H1 (cell line): ENCODE measurements at regions not wholly inside any gene's neighbourhood (a gene's known extent, or its start where the extent isn't known, plus 50 kb on each side); places are given as distances from the start of the nearest gene placed in this dataset.

Experiments used
- CTCF ChIA-PET: fragments of 300-600 bp; sonication (Branson Sonifier 250); formaldehyde crosslinking; loops from one replicate; lab custom pipeline; 2021; ENCODE audit not compliant: partially characterized antibody; lab: Charles Lee
- POLR2A ChIA-PET: fragments of 300-600 bp; sonication (Branson Sonifier 250); formaldehyde crosslinking; loops from one replicate; lab custom pipeline; 2021; ENCODE audit warnings: inconsistent platforms; ENCODE audit not compliant: partially characterized antibody; lab: Charles Lee
- DNase-seq, 2 experiments: peaks; one replicate each; pipeline versions ENCODE4 v3.0.0 to v3.0.0-alpha.2; 2010 to 2022; ENCODE audit warnings: low spot score in 2 of 2, low read depth in 1 of 2, mixed read lengths in 1 of 2
- FAIRE-seq: peaks from 2 replicates; lab custom pipeline; 2011; peaks lifted over from hg19 to GRCh38; lab: Jason Lieb, UNC
- H2AFZ ChIP-seq: 2 replicates; pipeline ENCODE4 v1.8.1; 2012; ENCODE audit warnings: low read length, inconsistent platforms
- H2AK5ac ChIP-seq: 2 replicates; pipeline ENCODE4 v1.6.1; 2013; ENCODE audit warnings: low read depth, low read length
- H2BK120ac ChIP-seq: replicated peaks from 2 replicates; pipeline ENCODE3; 2013; ENCODE audit warnings: low read depth, low read length, inconsistent platforms
- H2BK12ac ChIP-seq: 2 replicates; pipeline ENCODE4 v1.6.1; 2013; ENCODE audit warnings: low read depth, low read length
- H2BK15ac ChIP-seq: 2 replicates; pipeline ENCODE4 v1.6.1; 2013; ENCODE audit warnings: low read length
- H2BK20ac ChIP-seq: 2 replicates; pipeline ENCODE4 v1.6.1; 2013; ENCODE audit warnings: low read length
- H2BK5ac ChIP-seq: 2 replicates; pipeline ENCODE4 v1.6.1; 2013; ENCODE audit warnings: low read depth, low read length
- H3K14ac ChIP-seq: 2 replicates; pipeline ENCODE4 v1.6.1; 2013; ENCODE audit warnings: inconsistent platforms; ENCODE audit not compliant: insufficient read length
- H3K18ac ChIP-seq: 2 replicates; pipeline ENCODE4 v1.6.1; 2013; ENCODE audit warnings: low read length; ENCODE audit errors: extremely low read depth
- H3K23ac ChIP-seq: 2 replicates; pipeline ENCODE4 v1.6.1; 2013; ENCODE audit warnings: inconsistent platforms; ENCODE audit not compliant: insufficient read length
- H3K23me2 ChIP-seq: 2 replicates; pipeline ENCODE4 v1.6.1; 2013; ENCODE audit warnings: low read depth, low read length
- H3K27ac ChIP-seq: 2 replicates; pipeline ENCODE4 v1.6.1; 2011; ENCODE audit warnings: low read depth, low read length, inconsistent platforms
- H3K27me3 ChIP-seq, 4 experiments: replicated peaks in 1 of 4; 1 replicate in 1 of 4; 2 replicates in 3 of 4; pipeline versions ENCODE4 v1.6.1 to v1.8.1; 2011 to 2013; ENCODE audit warnings: low read length in 3 of 4, mild to moderate bottlenecking in 3 of 4, inconsistent platforms in 2 of 4, mixed read lengths in 2 of 4, moderate library complexity in 1 of 4; ENCODE audit not compliant: control insufficient read depth in 3 of 4, insufficient read depth in 3 of 4; ENCODE audit errors: extremely low read depth in 1 of 4
- H3K36me3 ChIP-seq, 4 experiments: 2 replicates each; pipeline versions ENCODE4 v1.6.1 to v1.8.1; 2011 to 2013; ENCODE audit warnings: mild to moderate bottlenecking in 4 of 4, low read length in 3 of 4, moderate library complexity in 2 of 4, control low read depth in 1 of 4, inconsistent platforms in 1 of 4; ENCODE audit not compliant: insufficient read depth in 4 of 4, control insufficient read depth in 2 of 4
- H3K4ac ChIP-seq: replicated peaks from 2 replicates; pipeline ENCODE3; 2013; ENCODE audit warnings: low read length, low read depth, mixed read lengths, inconsistent platforms; ENCODE audit not compliant: insufficient read length
- H3K4me1 ChIP-seq, 4 experiments: replicated peaks in 1 of 4; 1 replicate in 1 of 4; 2 replicates in 3 of 4; pipeline versions ENCODE4 v1.6.1 to v1.8.1; 2011 to 2013; ENCODE audit warnings: low read length in 3 of 4, inconsistent platforms in 2 of 4, mixed read lengths in 1 of 4; ENCODE audit not compliant: insufficient read depth in 4 of 4, control insufficient read depth in 3 of 4
- H3K4me2 ChIP-seq, 2 experiments: 2 replicates each; pipeline versions ENCODE4 v1.6.1 to v1.8.1; 2011 to 2013; ENCODE audit warnings: low read depth in 2 of 2, low read length in 2 of 2, control low read depth in 1 of 2, inconsistent platforms in 1 of 2, mild to moderate bottlenecking in 1 of 2; ENCODE audit not compliant: insufficient read depth in 1 of 2
- H3K4me3 ChIP-seq, 4 experiments: fragments of 200-600, 300-600 bp in 1 of 4; sonication (generic), shearing (Covaris generic), sonication (Bioruptor Twin) in 1 of 4; 2 replicates each; pipeline versions ENCODE4 v1.5.1 to v1.8.1; 2011 to 2016; ENCODE audit warnings: low read length in 4 of 4, low read depth in 3 of 4, control low read depth in 2 of 4, inconsistent platforms in 2 of 4, mild to moderate bottlenecking in 2 of 4, mixed read lengths in 1 of 4, moderate library complexity in 1 of 4; ENCODE audit not compliant: insufficient read depth in 2 of 4; ENCODE audit errors: extremely low read depth in 1 of 4
- H3K56ac ChIP-seq: replicated peaks from 2 replicates; pipeline ENCODE3; 2013; ENCODE audit warnings: low read depth, mild to moderate bottlenecking, mixed read lengths, low read length, inconsistent platforms; ENCODE audit not compliant: insufficient read length
- H3K79me1 ChIP-seq: 2 replicates; pipeline ENCODE4 v1.6.1; 2013; ENCODE audit warnings: low read depth, low read length, control low read depth
- H3K79me2 ChIP-seq, 2 experiments: 2 replicates each; pipeline versions ENCODE4 v1.6.1 to v1.8.1; 2012 to 2013; ENCODE audit warnings: low read length in 2 of 2, mild to moderate bottlenecking in 2 of 2, inconsistent platforms in 1 of 2; ENCODE audit not compliant: insufficient read depth in 2 of 2, control insufficient read depth in 1 of 2
- H3K9ac ChIP-seq, 4 experiments: replicated peaks in 1 of 4; 1 replicate in 1 of 4; 2 replicates in 3 of 4; pipeline versions ENCODE4 v1.6.1 to v1.8.1; 2011 to 2013; ENCODE audit warnings: low read depth in 3 of 4, low read length in 3 of 4, control low read depth in 2 of 4, mild to moderate bottlenecking in 2 of 4, moderate library complexity in 2 of 4, inconsistent platforms in 1 of 4; ENCODE audit errors: extremely low read depth in 1 of 4
- H3K9me3 ChIP-seq, 2 experiments: 2 replicates each; pipeline versions ENCODE4 v1.6.1 to v1.8.1; 2012 to 2013; ENCODE audit warnings: mild to moderate bottlenecking in 2 of 2, moderate library complexity in 2 of 2, control low read depth in 1 of 2, inconsistent platforms in 1 of 2, low read depth in 1 of 2, low read length in 1 of 2, mixed read lengths in 1 of 2; ENCODE audit not compliant: insufficient read depth in 2 of 2
- H4K20me1 ChIP-seq, 2 experiments: replicated peaks in 1 of 2; 2 replicates each; pipeline versions ENCODE3 to v1.8.1; 2011 to 2013; ENCODE audit warnings: inconsistent platforms in 2 of 2, low read length in 2 of 2, mild to moderate bottlenecking in 1 of 2; ENCODE audit not compliant: insufficient read depth in 2 of 2, control insufficient read depth in 1 of 2
- H4K5ac ChIP-seq: 2 replicates; pipeline ENCODE4 v1.6.1; 2013; ENCODE audit warnings: low read length, low read depth, mixed read lengths, inconsistent platforms; ENCODE audit not compliant: insufficient read length
- H4K8ac ChIP-seq: 2 replicates; pipeline ENCODE4 v1.8.0; 2013; ENCODE audit warnings: mild to moderate bottlenecking, moderate library complexity, low read length, inconsistent platforms; ENCODE audit not compliant: insufficient read depth; ENCODE audit errors: extremely low read depth
- H4K91ac ChIP-seq: replicated peaks from 2 replicates; pipeline ENCODE3; 2013; ENCODE audit warnings: low read length, mixed read lengths, inconsistent platforms; ENCODE audit not compliant: insufficient read length
- CHD1 ChIP-seq: IDR thresholded peaks from 2 replicates; pipeline ENCODE4 v1.6.1; 2012; ENCODE audit warnings: low read depth, low read length, improper control_type of control experiment
- CHD2 ChIP-seq: IDR thresholded peaks from 2 replicates; pipeline ENCODE4 v1.6.1; 2012; ENCODE audit warnings: low read length, improper control_type of control experiment
- E2F6 ChIP-seq: IDR thresholded peaks from 2 replicates; pipeline ENCODE4 v1.6.1; 2012; ENCODE audit warnings: inconsistent platforms
- EP300 ChIP-seq, 2 experiments: IDR thresholded peaks; 1 replicate in 1 of 2; 2 replicates in 1 of 2; pipeline ENCODE4 v1.6.1; 2011 to 2012; ENCODE audit warnings: low read depth in 2 of 2, low read length in 2 of 2, mild to moderate bottlenecking in 2 of 2, borderline replicate concordance in 1 of 2, inconsistent platforms in 1 of 2, moderate library complexity in 1 of 2
- HDAC6 ChIP-seq: IDR thresholded peaks from one replicate; pipeline ENCODE4 v1.7.1; 2012; ENCODE audit warnings: low read depth, mild to moderate bottlenecking, inconsistent platforms, low read length, moderate library complexity
- KDM5A ChIP-seq: fragments of 200-600 bp; IDR thresholded peaks from 2 replicates; pipeline ENCODE4 v1.7.1; 2012; ENCODE audit warnings: mild to moderate bottlenecking, low read length, inconsistent platforms, mixed read lengths
- NRF1 ChIP-seq: IDR thresholded peaks from 2 replicates; pipeline ENCODE4 v1.6.1; 2011; ENCODE audit warnings: mild to moderate bottlenecking, low read depth, low read length, improper control_type of control experiment
- POLR2A ChIP-seq, 2 experiments: IDR thresholded peaks; 1 replicate in 1 of 2; 2 replicates in 1 of 2; pipeline ENCODE4 v1.6.1; 2011; ENCODE audit warnings: low read depth in 2 of 2, low read length in 2 of 2, mild to moderate bottlenecking in 2 of 2; ENCODE audit errors: control extremely low read depth in 1 of 2
- SIRT6 ChIP-seq: IDR thresholded peaks from one replicate; pipeline ENCODE4 v1.7.1; 2012; ENCODE audit warnings: low read length, inconsistent platforms
- TAF1 ChIP-seq: IDR thresholded peaks from 2 replicates; pipeline ENCODE4 v1.6.1; 2011; ENCODE audit warnings: mild to moderate bottlenecking, low read depth, low read length
- WGBS, 2 experiments: shearing (Covaris generic) in 1 of 2; methylation state at CpG; one replicate each; pipeline versions ENCODE4 v1.1.6 to v1.1.7; 2013 to 2015; ENCODE audit warnings: low lambda C conversion rate in 2 of 2, mixed read lengths in 2 of 2, inconsistent platforms in 1 of 2, low coverage in 1 of 2, missing lambda C conversion rate in 1 of 2; ENCODE audit not compliant: insufficient replicate concordance in 2 of 2, insufficient coverage in 1 of 2, insufficient read length in 1 of 2; ENCODE audit errors: extremely low coverage in 1 of 2, missing lambda C conversion rate in 1 of 2; 5-methylcytosine and 5-hydroxymethylcytosine counted together

DNA sequence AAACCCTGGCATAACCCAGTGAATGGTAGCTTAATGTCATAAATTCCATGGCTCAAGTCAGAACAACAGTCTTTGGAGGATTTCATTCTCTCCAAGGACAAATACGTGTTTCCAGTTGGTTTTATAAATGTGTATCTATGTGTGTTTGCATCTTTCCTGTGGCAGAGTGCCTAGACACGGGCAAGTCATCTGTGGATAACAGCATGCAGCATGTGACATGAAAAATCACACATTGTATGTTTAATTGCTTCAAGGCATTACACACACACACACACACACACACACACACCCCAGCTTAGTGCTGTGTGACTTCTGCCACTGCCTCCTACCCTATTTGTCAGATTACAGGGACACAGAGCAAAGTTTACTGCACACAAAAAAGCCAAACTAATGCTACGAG is 68.2 kb upstream of the SSX2IP start:
- CTCF ChIA-PET, result interaction anchor here (0.6 to 12.4 kb wide), 9 partner anchors 11 to 843 kb away, joined by 3 to 164 read pairs (median 5); no protein-coding TSS in a partner anchor

More for the DNA sequence above, 68.2 kb upstream of the SSX2IP start:
- no peak overlapping the region for H3K4me3 ChIP-seq
- no peak overlapping the region for H4K8ac ChIP-seq
- no peak overlapping the region for H3K14ac ChIP-seq
- no peak overlapping the region for H2AFZ ChIP-seq
- H3K18ac ChIP-seq, result no peak overlapping the region
- no peak overlapping the region for H2BK120ac ChIP-seq
- H2AK5ac ChIP-seq, result no peak overlapping the region
- no peak overlapping the region for H3K4ac ChIP-seq
- no peaks in the 10 kb centered on the region for H4K20me1 ChIP-seq
- no peak overlapping the region for H2BK15ac ChIP-seq
- no peaks in the 10 kb centered on the region for H3K79me2 ChIP-seq
- no peaks in the 10 kb centered on the region for H3K9me3 ChIP-seq
- H2BK20ac ChIP-seq, result no peak overlapping the region
- WGBS, 2 experiments, result 90% methylated on average over 3 of the region's 3 CpGs; no CpG with 5 or more reads in 1 of the 2 experiments
- H4K91ac ChIP-seq, result no peak overlapping the region
- POLR2A ChIA-PET, result no interaction called here
- H3K36me3 ChIP-seq, result no peaks in the 10 kb centered on the region
- H3K23me2 ChIP-seq, result no peaks in the 10 kb centered on the region; the same call in 1 of the 2 replicates
- H3K27me3 ChIP-seq, result no peaks in the 10 kb centered on the region
- no peak overlapping the region for H3K27ac ChIP-seq
- H3K56ac ChIP-seq, result no peak overlapping the region
- H4K5ac ChIP-seq, result no peak overlapping the region
- no peak overlapping the region for H3K4me2 ChIP-seq
- DNase-seq (no peak), FAIRE-seq (no peak)
- peaks cover 0 to 9% (median 2%) of the 10 kb centered on the region in 4 experiments; a peak in 3 of 7 replicates for H3K4me1 ChIP-seq
- H3K79me1 ChIP-seq, result no peaks in the 10 kb centered on the region
- no peak overlapping the region for H3K23ac ChIP-seq
- no peak overlapping the region for H2BK12ac ChIP-seq
- H3K9ac ChIP-seq, result no peak overlapping the region
- H2BK5ac ChIP-seq, result no peak overlapping the region
- no peak for TF ChIP-seq HDAC6
- TF ChIP-seq E2F6, result no peak
- TF ChIP-seq TAF1, result no peak
- TF ChIP-seq SIRT6, result no peak
- TF ChIP-seq CHD2, result no peak
- TF ChIP-seq NRF1, result no peak
- TF ChIP-seq CHD1, result no peak
- no peak for TF ChIP-seq POLR2A (IDR thresholded peaks at IDR 0.05; ENCODE audit: control extremely low read depth in 1 of 2, low read depth in 2 of 2, low read length in 2 of 2)
- TF ChIP-seq KDM5A, result no peak
- no peak for TF ChIP-seq EP300 (IDR thresholded peaks at IDR 0.05; ENCODE audit: borderline replicate concordance in 1 of 2, low read depth in 2 of 2, low read length in 2 of 2)
